GM12878 (cell line): ENCODE measurements at regions not wholly inside any gene's neighbourhood (a gene's known extent, or its start where the extent isn't known, plus 50 kb on each side); places are given as distances from the start of the nearest gene placed in this dataset.

ENCODE experiments used
- ATAC-seq: fragments of 200-7000 bp; cut with Tn5 transposase; 3 replicates; pipeline ENCODE4 v1.9.1; 2020; ENCODE audit warnings: mild to moderate bottlenecking, moderate library complexity
- BruUV-seq: library from RNA; stranded (reverse); fragments of 400-500 nt; replicated peaks from 2 replicates; lab custom pipeline; 2021; lab: Mats Ljungman, UMichigan
- CTCF ChIA-PET: fragments of 300-600 bp; sonication (Branson Sonifier 250); formaldehyde crosslinking; extraction: SDS; loops from one replicate; lab custom pipeline; 2021; ENCODE audit warnings: inconsistent platforms; lab: Yijun Ruan, JAX
- POLR2A ChIA-PET: fragments of 350-600 bp; formaldehyde crosslinking; extraction: SDS; loops from one replicate; lab custom pipeline; 2021; ENCODE audit warnings: inconsistent platforms; lab: Charles Lee
- RAD21 ChIA-PET: fragments of 300-600 bp; sonication (Branson Sonifier 250); formaldehyde crosslinking; loops from one replicate; lab custom pipeline; 2023; ENCODE audit warnings: antibody characterized with exemption; ENCODE audit not compliant: unreplicated experiment; lab: Charles Lee
- SMC1A ChIA-PET: fragments of 300-600 bp; sonication (Branson Sonifier 250); formaldehyde crosslinking; loops from one replicate; lab custom pipeline; 2023; ENCODE audit not compliant: unreplicated experiment, uncharacterized antibody; lab: Charles Lee
- DNase-seq: peaks from one replicate; pipeline ENCODE4 v3.0.0-alpha.2; 2011; ENCODE audit warnings: low read depth, low spot score
- FAIRE-seq: peaks from 3 replicates; lab custom pipeline; 2011; peaks lifted over from hg19 to GRCh38; lab: Jason Lieb, UNC
- H2AFZ ChIP-seq: 2 replicates; pipeline ENCODE4 v1.6.0; 2011; ENCODE audit warnings: low read depth, low read length, control low read depth; ENCODE audit not compliant: control insufficient read depth
- H3K27ac ChIP-seq: 2 replicates; pipeline ENCODE4 v1.5.1; 2011; ENCODE audit warnings: control low read depth; ENCODE audit not compliant: control insufficient read depth, insufficient read depth
- H3K27me3 ChIP-seq, 2 experiments: replicated peaks in 1 of 2; 2 replicates each; pipeline versions ENCODE4 v1.6.0 to v1.6.1; 2011; ENCODE audit warnings: low read length in 1 of 2; ENCODE audit not compliant: control insufficient read depth in 2 of 2, insufficient read depth in 2 of 2
- H3K36me3 ChIP-seq, 2 experiments: 2 replicates each; pipeline ENCODE4 v1.5.1; 2011; ENCODE audit warnings: low read length in 1 of 2; ENCODE audit not compliant: control insufficient read depth in 2 of 2, insufficient read depth in 2 of 2
- H3K4me1 ChIP-seq: 2 replicates; pipeline ENCODE4 v1.6.1; 2011; ENCODE audit warnings: mild to moderate bottlenecking, low read length, moderate library complexity, mixed read lengths; ENCODE audit not compliant: control insufficient read depth, insufficient read depth
- H3K4me2 ChIP-seq: 2 replicates; pipeline ENCODE4 v1.6.0; 2011; ENCODE audit warnings: control low read depth; ENCODE audit not compliant: control insufficient read depth, insufficient read depth
- H3K4me3 ChIP-seq: fragments of 200-600 bp; sonication (generic); 2 replicates; pipeline ENCODE4 v1.5.1; 2016
- H3K79me2 ChIP-seq: 2 replicates; pipeline ENCODE4 v1.6.0; 2011; ENCODE audit warnings: low read length; ENCODE audit not compliant: control insufficient read depth, insufficient read depth
- H3K9ac ChIP-seq: 2 replicates; pipeline ENCODE4 v1.8.0; 2011; ENCODE audit warnings: low read length, control low read depth, mixed read lengths; ENCODE audit not compliant: control insufficient read depth, insufficient read depth
- H3K9me3 ChIP-seq: replicated peaks from 3 replicates; pipeline ENCODE4 v1.5.1; 2011; ENCODE audit warnings: mild to moderate bottlenecking, low read length; ENCODE audit not compliant: control insufficient read depth, insufficient read depth
- H4K20me1 ChIP-seq: 2 replicates; pipeline ENCODE4 v1.6.0; 2011; ENCODE audit not compliant: control insufficient read depth, insufficient read depth
- BRCA1 ChIP-seq: IDR thresholded peaks from 2 replicates; pipeline ENCODE4 v1.6.1; 2011; ENCODE audit warnings: low read depth, low read length, improper control_type of control experiment
- EED ChIP-seq: sonication (generic); IDR thresholded peaks from 2 replicates; pipeline ENCODE4 v1.6.1; 2016; ENCODE audit warnings: antibody characterized with exemption, low read depth
- FOS ChIP-seq: IDR thresholded peaks from 3 replicates; pipeline ENCODE4 v1.6.1; 2011; ENCODE audit warnings: borderline replicate concordance; ENCODE audit not compliant: insufficient read length; ENCODE audit errors: extremely low read depth
- HDAC6 ChIP-seq: fragments of 200-600 bp; sonication (generic); IDR thresholded peaks from one replicate; pipeline ENCODE4 v1.8.0; 2017; ENCODE audit warnings: antibody characterized with exemption; ENCODE audit not compliant: unreplicated experiment
- HSF1 ChIP-seq: fragments of 150-350 bp; IDR thresholded peaks from 2 replicates; pipeline ENCODE4 v1.6.1; 2014; ENCODE audit warnings: mild to moderate bottlenecking, low read depth, low read length
- PAX5 ChIP-seq: IDR thresholded peaks from 2 replicates; pipeline ENCODE4 v1.6.1; 2011; ENCODE audit warnings: low read depth, low read length, borderline replicate concordance
- PKNOX1 ChIP-seq: fragments of 450-650 bp; IDR thresholded peaks from 2 replicates; pipeline ENCODE4 v1.6.1; 2016; ENCODE audit warnings: mild to moderate bottlenecking
- RAD51 ChIP-seq: fragments of 450-650 bp; IDR thresholded peaks from 2 replicates; pipeline ENCODE4 v1.6.1; 2016; ENCODE audit warnings: moderate library complexity, mild to moderate bottlenecking, inconsistent platforms
- SMAD1 ChIP-seq: fragments of 450-650 bp; IDR thresholded peaks from 2 replicates; pipeline ENCODE4 v1.6.1; 2018; ENCODE audit warnings: mild to moderate bottlenecking, low read depth; ENCODE audit not compliant: partially characterized antibody
- STAT3 ChIP-seq: IDR thresholded peaks from 2 replicates; pipeline ENCODE4 v1.6.1; 2011; ENCODE audit warnings: low read depth, low read length, improper control_type of control experiment
- SUZ12 ChIP-seq: fragments of 200-600 bp; sonication (generic); IDR thresholded peaks from one replicate; pipeline ENCODE4 v1.6.1; 2018; ENCODE audit warnings: antibody characterized with exemption, mild to moderate bottlenecking; ENCODE audit not compliant: unreplicated experiment
- TCF7 ChIP-seq: IDR thresholded peaks from 2 replicates; pipeline ENCODE4 v1.6.1; 2014; ENCODE audit warnings: antibody characterized with exemption, borderline replicate concordance
- USF1 ChIP-seq: IDR thresholded peaks from 2 replicates; pipeline ENCODE4 v1.6.1; 2011; ENCODE audit warnings: borderline replicate concordance, low read depth, mild to moderate bottlenecking, moderate library complexity, mixed read lengths, low read length; ENCODE audit not compliant: insufficient read depth; ENCODE audit errors: extremely low read length
- ZBTB33 ChIP-seq: fragments of 450-650 bp; IDR thresholded peaks from 2 replicates; pipeline ENCODE4 v1.6.1; 2017; ENCODE audit warnings: mild to moderate bottlenecking
- WGBS: methylation state at CpG from one replicate; pipeline ENCODE4 v1.1.6; 2016; ENCODE audit warnings: low lambda C conversion rate; ENCODE audit not compliant: insufficient replicate concordance, insufficient coverage; ENCODE audit errors: missing lambda C conversion rate; 5-methylcytosine and 5-hydroxymethylcytosine counted together
- in situ Hi-C: fragments of 300-500 bp; cut with MboI; formaldehyde crosslinking; loops from 9 replicates; pipeline ENCODE4 v1.14.3; 2018; ENCODE audit warnings: mixed read lengths
- intact Hi-C: fragments of 100-400 bp; cut with micrococcal nuclease; formaldehyde crosslinking; loops from one replicate; pipeline ENCODE4 v1.14.2; 2022; ENCODE audit not compliant: unreplicated experiment

- Histone ChIP-seq H3K9me3 (no peaks in the 10 kb centered on the region), H3K36me3 (no peaks in the 10 kb centered on the region), H3K27ac (no peak overlapping the region), H2AFZ (no peak overlapping the region), H3K9ac (no peak overlapping the region), H3K4me2 (no peak overlapping the region), H3K27me3 (no peaks in the 10 kb centered on the region), H4K20me1 (no peaks in the 10 kb centered on the region), H3K4me3 (no peak overlapping the region), H3K79me2 (no peaks in the 10 kb centered on the region), H3K4me1 (no peaks in the 10 kb centered on the region)
- ChIA-PET SMC1A (no interaction called here), POLR2A (no interaction called here), RAD21 (no interaction called here), CTCF (interaction anchor here (0.7 kb wide), 1 partner anchor 96 kb away, joined by 3 read pairs; no protein-coding TSS in a partner anchor)
- BruUV-seq: no TSS peak
- no peak for TF ChIP-seq HDAC6
- TF ChIP-seq EED: no peak
- TF ChIP-seq SMAD1: no peak
- no peak for TF ChIP-seq SUZ12
- TF ChIP-seq BRCA1: no peak
- in situ Hi-C loops: no loop called here
- DNase-seq: no peak
- ATAC-seq: no peak
- intact Hi-C loops: no loop called here
- no peak for FAIRE-seq
Observed at GRCh38 chr14:84891404-84891803, 638.5 kb upstream of the FLRT2 start.

- Histone ChIP-seq H3K27me3 (no peaks in the 10 kb centered on the region), H4K20me1 (no peaks in the 10 kb centered on the region), H3K4me2 (no peak overlapping the region), H3K9ac (no peak overlapping the region), H3K79me2 (no peaks in the 10 kb centered on the region), H3K9me3 (no peaks in the 10 kb centered on the region), H3K27ac (no peak overlapping the region), H3K4me3 (no peak overlapping the region), H2AFZ (no peak overlapping the region), H3K4me1 (no peaks in the 10 kb centered on the region), H3K36me3 (no peaks in the 10 kb centered on the region)
- 0% methylated on average over 1 of the region's 1 CpG for WGBS
- BruUV-seq: no TSS peak
- DNase-seq (no peak), FAIRE-seq (no peak), ATAC-seq (no peak)
- SMC1A ChIA-PET: no interaction called here
- in situ Hi-C loops: no loop called here
- RAD21 ChIA-PET: no interaction called here
- CTCF ChIA-PET: interaction anchor here (1.1 kb wide), 1 partner anchor 13 kb away, joined by 3 read pairs; no protein-coding TSS in a partner anchor
- POLR2A ChIA-PET: no interaction called here
- intact Hi-C loops: no loop called here
- TF ChIP-seq USF1 (no peak), TCF7 (no peak), STAT3 (no peak), HSF1 (no peak), PKNOX1 (no peak), FOS (no peak), PAX5 (no peak), RAD51 (no peak), HDAC6 (no peak), ZBTB33 (no peak)
Observed at GRCh38 chr14:84894254-84894653, 635.7 kb upstream of the FLRT2 start.
